HPDE6-E6E7 (cell line): ENCODE measurements at regions not wholly inside any gene's neighbourhood (a gene's known extent, or its start where the extent isn't known, plus 50 kb on each side); places are given as distances from the start of the nearest gene placed in this dataset.
"Not testable (repeated sequence)": the region's sequence is repeated elsewhere in the genome, so short reads cannot be mapped to it uniquely, and the experiment has no call there.

Experiments used
- DNase-seq: peaks from one replicate; pipeline ENCODE4 v3.0.0; 2011; ENCODE audit warnings: missing footprints; ENCODE audit errors: extremely low spot score

DNA sequence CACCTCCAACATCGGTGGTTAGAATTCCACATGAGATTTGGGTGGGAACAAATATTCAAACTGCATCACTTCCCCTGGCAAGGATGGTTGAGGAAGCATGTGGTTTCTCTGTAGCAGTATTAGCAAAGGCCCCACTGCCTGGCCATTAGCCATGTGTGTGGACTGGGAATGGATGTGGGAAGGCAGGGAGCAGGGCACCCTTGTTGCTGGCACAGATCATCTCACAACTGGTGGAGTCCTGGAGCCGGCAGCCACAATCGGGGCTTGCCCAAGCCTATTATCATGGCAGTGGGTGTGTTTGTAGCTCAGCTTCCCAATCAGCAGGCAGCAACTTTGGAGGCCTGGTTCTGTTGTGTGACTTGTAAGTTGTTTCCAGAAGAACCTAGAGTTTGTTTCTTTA lies 391.9 kb downstream of the DLEU7 start:
- no peak for DNase-seq

GRCh38 chr13:50452028-50452427 lies 391.5 kb downstream of the DLEU7 start:
- no peak for DNase-seq

- no peak for DNase-seq
Measured at GRCh38 chr13:50452756-50453155, 390.7 kb downstream of the DLEU7 start.

GRCh38 chr13:50453188-50453587 lies 390.3 kb downstream of the DLEU7 start:
- DNase-seq: no peak

DNA sequence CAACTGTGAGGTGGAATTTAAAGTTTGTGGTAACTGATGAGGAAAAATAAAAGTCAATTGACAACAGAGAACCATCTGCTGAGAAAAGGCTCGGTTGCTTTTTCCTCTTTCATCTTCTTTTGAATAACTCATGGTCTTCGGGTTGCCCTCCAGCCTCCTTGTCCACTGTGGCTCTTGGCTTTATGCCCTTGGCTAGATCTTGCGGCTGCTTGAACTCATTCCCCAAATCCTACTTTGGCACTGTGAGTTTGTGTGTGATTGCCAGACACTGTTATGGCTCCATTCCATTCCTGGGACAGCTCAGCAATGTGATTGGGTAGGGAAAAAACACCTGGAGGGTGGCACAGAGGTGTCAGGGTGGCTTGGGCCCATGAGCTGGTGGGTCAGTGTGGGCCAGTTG lies 387.4 kb downstream of the DLEU7 start:
- no peak for DNase-seq

GRCh38 chr13:50457415-50458393 lies 385.8 kb downstream of the DLEU7 start:
- no peak for DNase-seq

GRCh38 chr13:50459046-50459445 lies 384.4 kb downstream of the DLEU7 start:
- DNase-seq: no peak

DNA sequence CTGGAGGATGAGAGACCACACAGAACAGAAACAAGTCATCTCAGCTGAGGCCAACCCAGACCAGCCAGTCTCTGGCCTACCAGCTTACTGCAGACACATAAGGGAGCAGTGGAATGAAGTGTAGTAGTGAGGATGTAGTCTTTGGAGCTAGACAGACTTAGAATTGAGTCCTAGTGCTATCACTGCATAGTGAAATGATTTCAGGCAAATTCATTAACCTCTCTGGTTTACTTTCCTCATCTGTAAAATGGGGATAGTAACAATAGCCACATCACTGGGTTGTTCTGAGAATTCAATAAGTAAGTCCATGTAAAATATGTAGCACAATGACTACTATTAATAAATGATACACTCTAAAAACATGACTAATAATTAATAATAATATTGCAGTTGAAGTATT lies 383.8 kb downstream of the DLEU7 start:
- no peak for DNase-seq

DNA sequence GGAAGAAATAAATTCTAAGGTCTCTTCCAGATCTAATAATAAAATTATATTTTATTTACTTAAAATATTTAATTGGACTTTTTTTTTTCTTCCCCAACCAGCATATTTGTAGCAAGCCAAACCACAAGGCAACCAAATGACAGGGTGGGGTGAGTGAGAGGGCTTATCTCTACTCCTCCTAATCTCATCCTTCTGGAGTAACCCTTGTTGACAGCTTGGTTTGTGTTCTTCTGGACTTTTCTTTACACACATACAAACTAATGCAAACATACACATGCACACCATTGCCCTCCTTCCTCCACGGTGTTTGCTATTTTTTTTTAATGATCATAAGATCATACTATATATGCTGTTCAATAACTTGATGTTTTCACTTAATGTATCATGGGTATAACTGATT lies 383.1 kb downstream of the DLEU7 start:
- no peak for DNase-seq

DNA sequence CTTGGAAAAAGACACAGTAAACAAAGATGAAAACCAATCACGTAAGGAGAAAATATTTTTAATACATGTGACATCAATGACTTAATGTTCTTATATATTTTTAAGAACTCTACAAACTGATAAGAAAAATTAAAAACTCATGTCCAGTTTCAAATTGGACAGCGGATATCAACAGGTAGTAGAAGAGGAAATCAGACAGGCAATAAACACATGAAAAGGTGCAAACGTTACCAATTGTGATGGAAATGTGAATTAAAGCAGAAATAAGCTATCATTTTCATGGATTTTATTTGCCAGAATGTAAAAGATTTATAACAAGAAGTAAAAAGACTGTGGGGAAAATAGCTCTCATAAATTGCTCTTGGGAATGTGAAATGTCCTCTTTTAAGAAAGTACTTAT lies 382.3 kb downstream of the DLEU7 start:
- DNase-seq: no peak

DNA sequence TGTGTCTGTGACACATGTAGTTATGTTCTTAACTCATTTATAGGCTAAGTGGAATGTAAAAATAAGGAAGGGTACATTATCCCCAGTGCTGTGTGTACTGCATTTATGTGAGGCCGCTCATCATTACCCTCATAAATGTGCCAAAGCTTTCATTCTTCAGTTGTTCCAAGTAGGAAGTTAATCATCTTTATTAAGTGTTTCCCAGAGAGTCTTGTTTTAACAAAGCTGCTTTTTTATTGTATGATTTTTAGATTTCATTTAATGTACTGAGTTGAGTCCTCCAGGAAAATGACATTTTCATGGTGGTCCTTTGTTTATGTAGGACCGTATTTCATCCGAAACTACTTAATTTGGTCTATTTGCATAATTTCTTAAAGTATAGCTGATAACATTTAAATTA lies 379.8 kb downstream of the DLEU7 start:
- no peak for DNase-seq

GRCh38 chr13:50464349-50465251 lies 378.9 kb downstream of the DLEU7 start:
- DNase-seq: no peak

DNA sequence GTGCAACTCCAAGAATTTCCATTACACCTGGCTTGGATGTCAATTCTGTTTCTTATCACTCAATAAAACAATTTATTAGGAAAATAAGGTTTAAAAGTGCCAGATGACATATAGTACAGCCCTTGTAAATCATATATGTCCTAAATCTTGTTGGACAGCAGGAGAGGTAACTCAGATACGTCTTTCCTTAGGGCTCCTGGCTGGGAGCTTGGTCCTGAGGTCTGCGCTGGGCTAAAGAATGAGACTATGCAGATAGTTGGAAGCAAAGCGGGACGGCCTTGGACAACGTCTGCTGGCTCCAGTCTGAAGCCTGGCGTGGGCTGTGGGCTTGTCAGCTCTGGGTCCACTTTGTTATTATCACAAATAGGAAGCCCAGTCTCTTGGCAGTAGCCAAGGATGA lies 377.0 kb downstream of the DLEU7 start:
- DNase-seq: no peak

- DNase-seq: no peak
Measured at GRCh38 chr13:50467156-50468110, 376.1 kb downstream of the DLEU7 start.

GRCh38 chr13:50468849-50469669 lies 374.4 kb downstream of the DLEU7 start:
- DNase-seq: no peak

GRCh38 chr13:50473050-50473449 lies 370.4 kb downstream of the DLEU7 start:
- DNase-seq: not testable (repeated sequence)

DNA sequence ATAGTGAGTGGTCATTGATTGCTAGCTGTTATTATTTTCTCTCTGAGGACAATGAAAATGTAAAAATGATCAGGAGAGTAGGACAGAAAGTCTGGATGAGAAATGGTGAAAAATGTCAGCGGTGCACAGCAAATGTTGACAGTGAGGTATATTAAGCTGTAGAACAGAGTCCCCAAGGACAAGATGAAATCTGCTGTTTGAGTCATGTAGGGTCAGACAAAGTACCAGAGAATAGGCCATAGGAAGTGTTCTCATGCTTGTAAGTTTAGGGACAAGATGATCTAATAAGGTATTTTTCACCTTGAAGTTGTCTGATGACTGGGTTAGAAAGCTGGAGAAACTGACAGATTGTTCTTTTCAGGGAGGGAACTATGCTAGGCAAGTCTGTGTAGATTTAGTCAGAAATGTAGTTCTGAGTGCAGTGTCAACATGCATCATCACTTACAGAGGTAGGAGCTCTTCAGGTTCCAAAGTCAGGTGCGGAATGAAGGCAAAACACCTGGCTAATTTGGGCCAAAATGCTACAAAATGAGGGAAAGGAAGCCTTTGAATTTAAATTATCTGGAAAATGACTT lies 369.3 kb downstream of the DLEU7 start:
- no peak for DNase-seq

DNA sequence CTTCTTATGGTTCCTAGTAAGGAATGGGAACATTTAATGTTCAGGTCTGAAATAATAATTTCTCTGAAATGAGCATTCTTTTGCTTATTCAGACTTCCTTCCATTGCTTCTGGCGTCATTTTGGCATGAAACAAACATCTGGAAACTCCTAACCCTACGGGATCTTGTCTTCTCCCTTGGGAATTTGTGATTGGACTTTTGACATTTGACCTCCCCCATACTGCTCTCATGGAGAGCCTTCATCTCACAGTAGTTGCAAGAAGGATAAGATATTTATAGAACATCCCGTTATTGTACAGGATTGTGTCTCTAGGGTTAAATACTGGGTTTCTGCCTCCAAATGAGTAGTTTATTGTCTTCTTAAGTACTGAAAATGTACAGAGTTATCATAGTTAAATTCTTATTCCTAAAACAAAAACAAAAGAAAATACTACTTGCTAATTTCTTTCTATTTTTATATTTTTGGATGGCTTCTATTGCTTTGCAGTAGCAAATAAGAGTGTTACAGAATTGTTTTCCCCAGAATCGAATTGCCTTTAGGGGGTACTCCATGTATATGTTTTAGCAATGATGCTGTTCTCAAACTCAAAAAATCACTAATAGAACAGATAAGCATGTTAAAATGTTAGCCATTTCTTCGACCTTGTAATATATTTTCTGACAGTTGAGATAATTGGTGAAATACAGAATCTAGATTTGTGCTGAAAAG lies 366.8 kb downstream of the DLEU7 start:
- DNase-seq: no peak

- no peak for DNase-seq
Measured at GRCh38 chr13:50481936-50482335, 361.6 kb downstream of the DLEU7 start.

DNA sequence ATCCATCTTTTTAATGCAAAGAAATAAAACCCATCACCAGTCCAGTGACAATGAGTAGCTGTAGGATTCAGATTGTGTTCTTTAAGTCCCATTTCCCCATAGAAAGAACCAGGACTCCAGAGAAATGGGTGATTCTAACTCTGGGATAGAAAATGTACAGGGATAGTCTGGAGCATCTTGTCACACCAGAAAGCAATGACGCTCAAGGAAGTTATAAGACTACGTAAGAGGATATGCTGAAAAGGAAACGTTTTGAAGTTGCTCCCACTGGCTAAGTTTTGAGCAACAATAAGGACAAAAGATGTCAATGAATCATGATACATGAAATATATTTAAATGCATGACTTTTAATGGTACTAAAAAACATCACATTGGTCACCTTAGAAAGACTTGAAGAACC lies 360.1 kb downstream of the DLEU7 start:
- no peak for DNase-seq
